ENCODE measurements at regions not wholly inside any gene's neighbourhood (a gene's known extent, or its start where the extent isn't known, plus 50 kb on each side); places are given as distances from the start of the nearest gene placed in this dataset.
"Not testable (repeated sequence)": the region's sequence is repeated elsewhere in the genome, so short reads cannot be mapped to it uniquely, and the experiment has no call there.

DNA sequence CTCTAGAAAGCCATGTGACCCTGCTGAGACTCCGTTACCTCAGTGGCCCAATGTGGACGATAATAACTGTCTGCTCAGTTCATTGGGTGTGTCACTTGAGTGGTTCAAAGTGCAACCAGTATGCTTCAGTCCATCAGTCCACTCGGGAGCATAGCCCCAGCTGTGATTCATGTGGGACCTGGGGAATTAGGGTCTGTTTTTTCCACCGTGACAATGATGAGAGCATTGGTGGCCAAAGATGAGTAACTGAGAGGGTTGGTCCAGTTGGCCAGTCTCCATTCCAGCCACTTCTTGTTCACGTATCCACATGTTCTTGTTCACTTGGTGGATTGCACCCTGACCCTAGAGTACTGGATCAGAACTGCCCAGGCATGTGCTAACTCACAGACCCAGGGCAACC lies 403.6 kb downstream of the CD83 start:
- DNase-seq (ENCODE audit: low read depth) = no peak
- no peak overlapping the region for H3K4me3 ChIP-seq (ENCODE audit: low read depth, low read length)
- TF ChIP-seq, protein P1, sequence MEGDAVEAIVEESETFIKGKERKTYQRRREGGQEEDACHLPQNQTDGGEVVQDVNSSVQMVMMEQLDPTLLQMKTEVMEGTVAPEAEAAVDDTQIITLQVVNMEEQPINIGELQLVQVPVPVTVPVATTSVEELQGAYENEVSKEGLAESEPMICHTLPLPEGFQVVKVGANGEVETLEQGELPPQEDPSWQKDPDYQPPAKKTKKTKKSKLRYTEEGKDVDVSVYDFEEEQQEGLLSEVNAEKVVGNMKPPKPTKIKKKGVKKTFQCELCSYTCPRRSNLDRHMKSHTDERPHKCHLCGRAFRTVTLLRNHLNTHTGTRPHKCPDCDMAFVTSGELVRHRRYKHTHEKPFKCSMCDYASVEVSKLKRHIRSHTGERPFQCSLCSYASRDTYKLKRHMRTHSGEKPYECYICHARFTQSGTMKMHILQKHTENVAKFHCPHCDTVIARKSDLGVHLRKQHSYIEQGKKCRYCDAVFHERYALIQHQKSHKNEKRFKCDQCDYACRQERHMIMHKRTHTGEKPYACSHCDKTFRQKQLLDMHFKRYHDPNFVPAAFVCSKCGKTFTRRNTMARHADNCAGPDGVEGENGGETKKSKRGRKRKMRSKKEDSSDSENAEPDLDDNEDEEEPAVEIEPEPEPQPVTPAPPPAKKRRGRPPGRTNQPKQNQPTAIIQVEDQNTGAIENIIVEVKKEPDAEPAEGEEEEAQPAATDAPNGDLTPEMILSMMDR (conservative IDR thresholded peaks at IDR 0.05; ENCODE audit: low read depth, low read length) = no peak

DNA sequence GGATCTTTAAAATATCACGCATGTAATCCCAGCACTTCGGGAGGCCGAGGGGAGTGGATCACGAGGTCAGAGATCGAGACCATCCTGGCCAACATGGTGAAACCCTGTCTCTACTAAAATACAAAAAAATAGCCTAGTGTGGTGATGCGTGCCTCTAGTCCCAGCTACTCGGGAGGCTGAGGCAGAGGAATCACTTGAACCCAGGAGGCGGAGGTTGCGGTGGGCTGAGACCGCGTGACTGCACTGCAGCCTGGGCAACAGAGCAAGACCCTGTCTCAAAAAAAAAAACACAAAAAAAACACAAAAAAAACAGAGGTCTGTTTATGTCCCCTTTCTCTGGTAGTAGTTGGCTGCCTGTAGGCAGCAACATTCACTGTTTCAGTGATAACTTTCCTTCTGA lies 404.3 kb downstream of the CD83 start:
- not testable (repeated sequence) for DNase-seq (ENCODE audit: low read depth); H3K4me3 ChIP-seq (ENCODE audit: low read depth, low read length)

DNA sequence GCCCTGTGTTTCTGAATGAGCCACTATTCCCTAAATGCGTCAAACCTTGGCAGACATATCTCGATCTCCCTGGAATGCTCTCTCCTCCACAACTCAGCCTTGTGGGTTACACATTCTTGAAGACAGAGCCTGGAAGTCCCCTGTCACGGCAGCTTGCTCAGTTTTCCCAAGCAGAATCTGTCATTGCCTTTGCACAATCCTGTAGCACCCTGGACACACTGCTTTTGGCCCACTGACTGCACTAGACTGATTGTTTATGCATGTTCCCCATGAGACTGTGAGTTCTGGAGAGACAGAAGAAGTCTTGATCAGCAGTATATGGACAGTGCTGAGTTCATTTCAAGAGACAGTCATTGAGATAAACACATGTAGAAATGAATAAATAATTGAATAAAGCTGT lies 406.7 kb downstream of the CD83 start:
- TF ChIP-seq, protein P1 (conservative IDR thresholded peaks at IDR 0.05; ENCODE audit: low read depth, low read length) = no peak
- DNase-seq (ENCODE audit: low read depth) = peak; percentile 61
- no peak overlapping the region for H3K4me3 ChIP-seq (ENCODE audit: low read depth, low read length)

DNA sequence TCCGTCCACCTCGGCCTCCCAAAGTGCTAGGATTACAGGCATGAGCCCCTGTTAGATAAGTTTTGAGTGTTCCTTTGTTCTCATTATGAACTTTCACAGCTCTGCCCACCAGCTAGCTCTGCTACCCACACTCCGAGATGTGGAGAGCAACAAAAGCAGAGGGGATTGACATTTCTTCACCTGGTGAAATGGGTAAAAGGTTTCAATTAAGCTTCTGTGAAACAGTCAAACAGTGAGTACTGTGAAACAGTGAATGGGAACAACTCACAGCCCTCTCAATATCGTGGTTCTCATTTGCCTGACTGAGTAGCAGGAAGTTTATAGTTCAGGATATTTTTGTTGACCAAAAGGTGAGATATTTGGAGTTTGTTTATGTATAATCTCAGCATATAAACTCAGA lies 412.8 kb downstream of the CD83 start:
- no peak overlapping the region for H3K4me3 ChIP-seq (ENCODE audit: low read depth, low read length)
- TF ChIP-seq, protein P1 (conservative IDR thresholded peaks at IDR 0.05; ENCODE audit: low read depth, low read length) = no peak
- DNase-seq (ENCODE audit: low read depth) = no peak

- TF ChIP-seq, protein P1 (conservative IDR thresholded peaks at IDR 0.05; ENCODE audit: low read depth, low read length) = no peak
- no peak for DNase-seq (ENCODE audit: low read depth)
- no peak overlapping the region for H3K4me3 ChIP-seq (ENCODE audit: low read depth, low read length)
These were observed 415.9 kb downstream of the CD83 start for GRCh38 chr6:14533446-14533845.

DNA sequence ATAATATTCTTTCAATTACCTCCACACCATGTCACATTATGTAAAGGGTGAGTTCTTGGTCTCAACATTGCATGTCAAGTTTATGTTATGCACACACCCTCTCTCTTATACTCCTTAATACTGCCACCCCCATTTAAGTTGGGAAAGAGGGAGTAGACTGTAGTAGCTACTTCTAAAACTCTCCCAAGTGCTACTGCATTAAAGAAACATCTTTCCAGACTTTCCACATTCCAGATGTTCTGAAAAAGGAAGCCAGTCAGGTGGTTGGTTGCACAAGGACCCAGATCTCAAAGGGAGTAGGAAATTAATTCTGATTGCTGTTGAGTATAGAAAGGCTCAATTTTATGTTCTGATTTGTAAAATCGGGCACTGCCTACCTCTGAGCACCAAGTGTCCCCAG lies 419.5 kb downstream of the CD83 start:
- DNase-seq (ENCODE audit: low read depth) = no peak
- TF ChIP-seq, protein P1 (conservative IDR thresholded peaks at IDR 0.05; ENCODE audit: low read depth, low read length) = no peak
- H3K4me3 ChIP-seq (ENCODE audit: low read depth, low read length) = no peak overlapping the region

- TF ChIP-seq, protein P1 (conservative IDR thresholded peaks at IDR 0.05; ENCODE audit: low read depth, low read length) = no peak
- no peak overlapping the region for H3K4me3 ChIP-seq (ENCODE audit: low read depth, low read length)
- no peak for DNase-seq (ENCODE audit: low read depth)
These were observed 422.7 kb downstream of the CD83 start for GRCh38 chr6:14540276-14540675.

All from epithelial cell of proximal tubule (primary cell).